HEK293 (cell line): ENCODE measurements at regions not wholly inside any gene's neighbourhood (a gene's known extent, or its start where the extent isn't known, plus 50 kb on each side); places are given as distances from the start of the nearest gene placed in this dataset.

Experiments
- CTCF ChIA-PET: fragments of 350-600 bp; formaldehyde crosslinking; extraction: SDS; loops from one replicate; lab custom pipeline; 2021; ENCODE audit warnings: antibody characterized with exemption; lab: Yijun Ruan, JAX
- POLR2A ChIA-PET: fragments of 300-600 bp; formaldehyde crosslinking; extraction: SDS; loops from one replicate; lab custom pipeline; 2020; ENCODE audit warnings: antibody characterized with exemption, inconsistent platforms; lab: Yijun Ruan, JAX
- H3K27ac ChIP-seq: fragments of 200-500 bp; sonication (Bioruptor generic); 2 replicates; pipeline ENCODE4 v1.5.1; 2014; ENCODE audit warnings: low read depth, low read length, control low read depth, inconsistent platforms; ENCODE audit errors: extremely low read depth
- H3K36me3 ChIP-seq, 2 experiments: fragments of 200-500 bp in 1 of 2; sonication (Bioruptor generic) in 1 of 2; 1 replicate in 1 of 2; 2 replicates in 1 of 2; pipeline ENCODE4 v1.5.1; 2014 to 2017; ENCODE audit warnings: inconsistent platforms in 2 of 2, low read length in 2 of 2; ENCODE audit not compliant: control insufficient read depth in 2 of 2, insufficient read depth in 1 of 2
- H3K4me1 ChIP-seq: fragments of 200-500 bp; sonication (Bioruptor generic); 2 replicates; pipeline ENCODE4 v1.5.1; 2014; ENCODE audit warnings: mild to moderate bottlenecking, low read length, inconsistent platforms; ENCODE audit not compliant: control insufficient read depth, insufficient read depth
- H3K4me3 ChIP-seq: 2 replicates; pipeline ENCODE4 v1.5.1; 2011; ENCODE audit warnings: low read depth, mild to moderate bottlenecking, control low read depth, low read length, moderate library complexity
- H3K9me3 ChIP-seq: fragments of 200-500 bp; sonication (Bioruptor generic); 2 replicates; pipeline ENCODE4 v1.5.1; 2014; ENCODE audit warnings: low read depth, low read length, inconsistent platforms; ENCODE audit not compliant: control insufficient read depth, insufficient read depth
- EGR2 ChIP-seq: fragments of 450-650 bp; formaldehyde crosslinking; IDR thresholded peaks from 2 replicates; pipeline ENCODE4 v1.5.1; 2016; ENCODE audit warnings: low read depth, missing biosample characterization, missing genetic modification characterization
- GFI1B ChIP-seq: fragments of 450-650 bp; formaldehyde crosslinking; IDR thresholded peaks from 2 replicates; pipeline ENCODE4 v1.5.1; 2016; ENCODE audit warnings: missing biosample characterization, missing genetic modification characterization
- GLIS1 ChIP-seq: fragments of 450-650 bp; formaldehyde crosslinking; IDR thresholded peaks from 2 replicates; pipeline ENCODE4 v1.5.1; 2016; ENCODE audit warnings: missing biosample characterization, missing genetic modification characterization
- KLF1 ChIP-seq: fragments of 450-650 bp; formaldehyde crosslinking; IDR thresholded peaks from 2 replicates; pipeline ENCODE4 v1.5.1; 2016; ENCODE audit warnings: missing biosample characterization, missing genetic modification characterization
- MYNN ChIP-seq: fragments of 450-650 bp; formaldehyde crosslinking; IDR thresholded peaks from 2 replicates; pipeline ENCODE4 v1.5.1; 2016; ENCODE audit warnings: missing biosample characterization, missing genetic modification characterization, borderline replicate concordance
- ZFHX2 ChIP-seq: fragments of 450-650 bp; formaldehyde crosslinking; conservative IDR thresholded peaks from 2 replicates; pipeline ENCODE4 v1.5.1; 2016; ENCODE audit warnings: missing biosample characterization, missing genetic modification characterization
- ZFP37 ChIP-seq: fragments of 450-650 bp; formaldehyde crosslinking; IDR thresholded peaks from 2 replicates; pipeline ENCODE4 v1.5.1; 2016; ENCODE audit warnings: missing biosample characterization, missing genetic modification characterization
- ZFP41 ChIP-seq: fragments of 450-650 bp; formaldehyde crosslinking; IDR thresholded peaks from 2 replicates; pipeline ENCODE4 v1.5.1; 2016; ENCODE audit warnings: missing biosample characterization, missing genetic modification characterization, borderline replicate concordance
- ZFP69B ChIP-seq: fragments of 450-650 bp; formaldehyde crosslinking; IDR thresholded peaks from 2 replicates; pipeline ENCODE4 v1.5.1; 2016; ENCODE audit warnings: missing biosample characterization, missing genetic modification characterization
- ZNF114 ChIP-seq: fragments of 450-650 bp; formaldehyde crosslinking; IDR thresholded peaks from 2 replicates; pipeline ENCODE4 v1.5.0; 2017; ENCODE audit warnings: missing biosample characterization, missing genetic modification characterization
- ZNF175 ChIP-seq: fragments of 450-650 bp; formaldehyde crosslinking; IDR thresholded peaks from 2 replicates; pipeline ENCODE4 v1.5.1; 2016; ENCODE audit warnings: missing biosample characterization, missing genetic modification characterization
- ZNF184 ChIP-seq: fragments of 450-650 bp; IDR thresholded peaks from 2 replicates; pipeline ENCODE4 v1.5.1; 2018; ENCODE audit warnings: missing biosample characterization, mild to moderate bottlenecking, missing genetic modification characterization
- ZNF214 ChIP-seq: fragments of 450-650 bp; formaldehyde crosslinking; IDR thresholded peaks from 2 replicates; pipeline ENCODE4 v1.5.1; 2017; ENCODE audit warnings: missing biosample characterization, mild to moderate bottlenecking, missing genetic modification characterization, borderline replicate concordance
- ZNF223 ChIP-seq: fragments of 450-650 bp; formaldehyde crosslinking; IDR thresholded peaks from 2 replicates; pipeline ENCODE4 v1.5.1; 2016; ENCODE audit warnings: missing biosample characterization, missing genetic modification characterization
- ZNF23 ChIP-seq: fragments of 450-650 bp; formaldehyde crosslinking; IDR thresholded peaks from 2 replicates; pipeline ENCODE4 v1.5.1; 2016; ENCODE audit warnings: missing biosample characterization, missing genetic modification characterization, borderline replicate concordance
- ZNF24 ChIP-seq: fragments of 450-650 bp; formaldehyde crosslinking; IDR thresholded peaks from 2 replicates; pipeline ENCODE4 v1.5.1; 2016; ENCODE audit warnings: missing biosample characterization, missing genetic modification characterization
- ZNF366 ChIP-seq: fragments of 450-650 bp; formaldehyde crosslinking; conservative IDR thresholded peaks from 2 replicates; pipeline ENCODE4 v1.5.1; 2016; ENCODE audit warnings: missing biosample characterization, missing genetic modification characterization
- ZNF37A ChIP-seq: fragments of 450-650 bp; IDR thresholded peaks from 2 replicates; pipeline ENCODE4 v1.5.1; 2018; ENCODE audit warnings: missing biosample characterization, missing genetic modification characterization
- ZNF391 ChIP-seq: fragments of 450-650 bp; formaldehyde crosslinking; IDR thresholded peaks from 2 replicates; pipeline ENCODE4 v1.5.1; 2016; ENCODE audit warnings: low read depth, missing biosample characterization, missing genetic modification characterization, borderline replicate concordance
- ZNF629 ChIP-seq: fragments of 450-650 bp; formaldehyde crosslinking; IDR thresholded peaks from 2 replicates; pipeline ENCODE4 v1.5.1; 2017; ENCODE audit warnings: missing biosample characterization, missing genetic modification characterization
- ZNF645 ChIP-seq: fragments of 450-650 bp; formaldehyde crosslinking; IDR thresholded peaks from 2 replicates; pipeline ENCODE4; 2016; ENCODE audit warnings: missing biosample characterization, missing genetic modification characterization
- ZNF658 ChIP-seq: fragments of 450-650 bp; formaldehyde crosslinking; IDR thresholded peaks from 2 replicates; pipeline ENCODE4; 2016; ENCODE audit warnings: missing biosample characterization, missing genetic modification characterization
- ZNF747 ChIP-seq: fragments of 450-650 bp; formaldehyde crosslinking; IDR thresholded peaks from 2 replicates; pipeline ENCODE4 v1.5.1; 2016; ENCODE audit warnings: missing biosample characterization, missing genetic modification characterization
- ZNF792 ChIP-seq: fragments of 450-650 bp; formaldehyde crosslinking; IDR thresholded peaks from 2 replicates; pipeline ENCODE4 v1.5.1; 2016; ENCODE audit warnings: missing biosample characterization, missing genetic modification characterization
- TF ChIP-seq, protein P1 (sequence below): fragments of 450-650 bp; formaldehyde crosslinking; conservative IDR thresholded peaks from 2 replicates; pipeline ENCODE4 v1.5.1; 2016; ENCODE audit warnings: low read depth, missing biosample characterization, missing genetic modification characterization
- TF ChIP-seq, protein P2 (sequence below): fragments of 450-650 bp; formaldehyde crosslinking; IDR thresholded peaks from 2 replicates; pipeline ENCODE4 v1.5.1; 2016; ENCODE audit warnings: missing biosample characterization, missing genetic modification characterization, borderline replicate concordance

DNA sequence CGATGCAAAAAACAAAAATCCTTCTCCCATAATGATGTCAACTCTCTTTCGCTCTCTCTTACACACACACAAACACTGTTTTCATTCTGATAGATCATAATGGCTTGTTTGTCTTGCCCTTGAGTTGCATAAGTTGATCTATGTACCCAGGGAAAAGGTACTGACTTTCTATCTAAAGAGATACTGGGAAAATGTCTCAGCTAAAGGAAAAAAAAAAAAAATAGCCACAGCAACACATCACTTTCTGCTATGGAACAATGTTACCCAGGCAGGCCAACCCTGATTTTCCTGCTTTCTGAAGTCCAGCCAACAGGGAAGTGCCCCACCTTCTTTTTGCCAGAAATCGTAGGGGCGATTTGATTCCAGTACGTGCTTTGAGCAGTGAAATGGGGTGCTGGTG lies 212.6 kb upstream of the ACTBL2 start (continued):
- TF ChIP-seq ZNF114 (tag by site-specific recombination) (no peak), ZNF214 (no peak), ZNF645 (tag by site-specific recombination) (no peak)

DNA sequence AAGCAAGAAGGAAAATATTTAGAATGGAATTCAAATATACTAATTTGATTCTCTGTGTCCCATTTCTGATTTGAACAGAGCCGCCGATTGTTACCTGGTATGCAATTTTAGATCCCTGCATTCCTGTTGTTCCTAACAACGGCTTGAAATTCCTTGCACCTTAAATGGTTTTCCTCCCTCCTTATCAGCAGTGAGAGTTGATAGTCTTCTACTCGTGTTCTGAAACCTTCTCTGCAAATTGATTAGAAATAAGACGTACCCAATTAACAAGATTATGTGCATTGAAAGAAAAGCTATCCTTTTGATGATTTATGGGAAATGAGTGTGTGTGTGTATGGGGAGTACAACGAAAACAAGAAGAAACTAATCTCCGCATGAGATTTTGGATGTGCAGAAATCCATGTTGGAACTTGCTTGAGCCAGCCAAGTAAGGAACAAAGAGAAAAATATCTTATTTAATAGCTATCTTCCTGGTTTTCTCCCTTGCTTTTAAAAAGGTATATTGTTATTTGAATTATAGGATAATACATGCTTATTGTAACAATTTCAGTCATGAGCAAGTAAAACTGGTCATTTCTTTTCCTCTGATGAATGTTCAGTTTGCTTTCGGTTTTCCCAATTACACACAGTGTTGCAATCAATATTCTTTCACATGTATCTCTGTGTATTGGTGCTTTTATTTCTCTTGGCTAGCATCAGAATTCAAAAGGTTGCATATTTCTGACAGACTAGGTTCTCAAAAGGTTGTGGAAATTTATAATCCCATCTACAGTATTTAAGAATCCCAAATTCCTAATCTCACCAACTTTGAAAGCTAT lies 211.1 kb upstream of the ACTBL2 start:
- H3K27ac ChIP-seq: no peak overlapping the region
- no peaks in the 10 kb centered on the region for H3K9me3 ChIP-seq
- ChIA-PET POLR2A (no interaction called here), CTCF (interaction anchor here (0.6 to 1.0 kb wide), 4 partner anchors 12 to 194 kb away, joined by 3 to 5 read pairs (median 4); no protein-coding TSS in a partner anchor)
- no peaks in the 10 kb centered on the region for H3K36me3 ChIP-seq
- no peak overlapping the region for H3K4me3 ChIP-seq
- no peak for TF ChIP-seq ZNF366 (tag by site-specific recombination)
- TF ChIP-seq, protein P1, sequence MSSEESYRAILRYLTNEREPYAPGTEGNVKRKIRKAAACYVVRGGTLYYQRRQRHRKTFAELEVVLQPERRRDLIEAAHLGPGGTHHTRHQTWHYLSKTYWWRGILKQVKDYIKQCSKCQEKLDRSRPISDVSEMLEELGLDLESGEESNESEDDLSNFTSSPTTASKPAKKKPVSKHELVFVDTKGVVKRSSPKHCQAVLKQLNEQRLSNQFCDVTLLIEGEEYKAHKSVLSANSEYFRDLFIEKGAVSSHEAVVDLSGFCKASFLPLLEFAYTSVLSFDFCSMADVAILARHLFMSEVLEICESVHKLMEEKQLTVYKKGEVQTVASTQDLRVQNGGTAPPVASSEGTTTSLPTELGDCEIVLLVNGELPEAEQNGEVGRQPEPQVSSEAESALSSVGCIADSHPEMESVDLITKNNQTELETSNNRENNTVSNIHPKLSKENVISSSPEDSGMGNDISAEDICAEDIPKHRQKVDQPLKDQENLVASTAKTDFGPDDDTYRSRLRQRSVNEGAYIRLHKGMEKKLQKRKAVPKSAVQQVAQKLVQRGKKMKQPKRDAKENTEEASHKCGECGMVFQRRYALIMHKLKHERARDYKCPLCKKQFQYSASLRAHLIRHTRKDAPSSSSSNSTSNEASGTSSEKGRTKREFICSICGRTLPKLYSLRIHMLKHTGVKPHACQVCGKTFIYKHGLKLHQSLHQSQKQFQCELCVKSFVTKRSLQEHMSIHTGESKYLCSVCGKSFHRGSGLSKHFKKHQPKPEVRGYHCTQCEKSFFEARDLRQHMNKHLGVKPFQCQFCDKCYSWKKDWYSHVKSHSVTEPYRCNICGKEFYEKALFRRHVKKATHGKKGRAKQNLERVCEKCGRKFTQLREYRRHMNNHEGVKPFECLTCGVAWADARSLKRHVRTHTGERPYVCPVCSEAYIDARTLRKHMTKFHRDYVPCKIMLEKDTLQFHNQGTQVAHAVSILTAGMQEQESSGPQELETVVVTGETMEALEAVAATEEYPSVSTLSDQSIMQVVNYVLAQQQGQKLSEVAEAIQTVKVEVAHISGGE (tag by site-specific recombination): no peak
- no peak for TF ChIP-seq ZNF792 (tag by site-specific recombination)
- TF ChIP-seq ZFP37 (tag by site-specific recombination): 0 out of 2 replicates have a peak, but pooled peaks have one; percentile 5
- no peak for TF ChIP-seq ZNF184 (tag by site-specific recombination)
- TF ChIP-seq ZNF629 (tag by site-specific recombination): no peak
- no peak for TF ChIP-seq ZNF747 (tag by site-specific recombination)
- TF ChIP-seq ZNF658 (tag by site-specific recombination): no peak
- 0 out of 2 replicates have a peak, but pooled peaks cover 4% of the 10 kb centered on the region for H3K4me1 ChIP-seq

DNA sequence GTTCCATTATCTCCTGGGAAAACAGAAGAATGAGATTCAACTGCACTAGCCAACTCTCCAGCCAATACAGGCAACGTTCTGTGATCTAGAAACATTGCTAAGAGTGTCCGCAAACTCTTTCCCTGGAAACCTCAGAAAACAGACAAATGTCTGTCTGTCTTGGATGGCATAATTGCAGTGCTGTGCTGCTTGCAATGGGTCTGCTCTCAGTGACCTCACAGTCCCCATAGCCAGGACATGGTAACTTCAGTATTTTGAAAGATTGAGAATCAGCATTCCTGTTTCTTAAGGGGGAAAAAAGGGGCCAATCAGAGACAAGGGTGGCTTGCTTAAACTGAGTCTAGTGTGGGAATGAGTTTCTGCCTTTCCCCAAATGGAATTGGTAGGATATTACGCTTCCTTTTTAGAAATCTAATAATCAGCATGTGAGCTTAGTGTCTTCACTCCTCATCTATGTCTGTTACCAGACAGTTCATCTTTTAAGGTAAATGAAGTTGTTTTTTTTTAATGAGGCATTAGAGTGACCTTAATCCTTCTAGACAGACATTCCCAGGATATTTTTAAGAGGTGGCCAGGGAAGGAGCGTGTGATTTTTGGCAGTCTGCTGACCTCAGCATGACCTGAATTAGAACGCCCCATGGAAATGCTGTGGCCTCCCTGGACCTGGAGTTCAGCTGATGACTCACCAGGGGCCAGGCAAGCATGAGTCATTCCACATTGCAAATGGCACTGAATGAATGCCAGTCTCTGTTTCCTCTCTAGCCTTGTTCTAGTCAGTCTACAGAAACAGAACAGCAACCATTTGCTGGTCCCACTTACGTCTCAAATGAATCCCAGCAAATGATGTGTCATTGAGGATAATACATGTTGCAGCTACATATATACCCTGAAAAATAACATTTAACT lies 210.2 kb upstream of the ACTBL2 start:
- Histone ChIP-seq H3K4me3 (no peak overlapping the region), H3K9me3 (no peaks in the 10 kb centered on the region), H3K27ac (no peak overlapping the region; the same call in 1 of the 2 replicates), H3K4me1 (0 out of 2 replicates have a peak, but pooled peaks cover 4% of the 10 kb centered on the region), H3K36me3 (no peaks in the 10 kb centered on the region)
- ChIA-PET POLR2A (no interaction called here), CTCF (interaction anchor here (0.6 to 0.9 kb wide), 3 partner anchors 12 to 193 kb away, joined by 3 to 4 read pairs (median 3); no protein-coding TSS in a partner anchor)
- TF ChIP-seq MYNN (tag by site-specific recombination) (no peak), ZNF175 (tag by site-specific recombination) (no peak), ZNF24 (tag by site-specific recombination) (peak; percentile 80), ZNF23 (tag by site-specific recombination) (no peak), EGR2 (tag by site-specific recombination) (no peak), GLIS1 (tag by site-specific recombination) (peak; percentile 58), ZNF37A (tag by site-specific recombination) (no peak), KLF1 (tag by site-specific recombination) (no peak), ZNF223 (tag by site-specific recombination) (no peak), ZNF391 (tag by site-specific recombination) (no peak), ZFP41 (tag by site-specific recombination) (no peak), ZFHX2 (tag by site-specific recombination) (no peak), ZNF184 (tag by site-specific recombination) (peak; percentile 81; the same call in 1 of the 2 replicates), GFI1B (tag by site-specific recombination) (no peak), ZFP69B (tag by site-specific recombination) (peak; percentile 51; the same call in 1 of the 2 replicates)
- TF ChIP-seq, protein P2, sequence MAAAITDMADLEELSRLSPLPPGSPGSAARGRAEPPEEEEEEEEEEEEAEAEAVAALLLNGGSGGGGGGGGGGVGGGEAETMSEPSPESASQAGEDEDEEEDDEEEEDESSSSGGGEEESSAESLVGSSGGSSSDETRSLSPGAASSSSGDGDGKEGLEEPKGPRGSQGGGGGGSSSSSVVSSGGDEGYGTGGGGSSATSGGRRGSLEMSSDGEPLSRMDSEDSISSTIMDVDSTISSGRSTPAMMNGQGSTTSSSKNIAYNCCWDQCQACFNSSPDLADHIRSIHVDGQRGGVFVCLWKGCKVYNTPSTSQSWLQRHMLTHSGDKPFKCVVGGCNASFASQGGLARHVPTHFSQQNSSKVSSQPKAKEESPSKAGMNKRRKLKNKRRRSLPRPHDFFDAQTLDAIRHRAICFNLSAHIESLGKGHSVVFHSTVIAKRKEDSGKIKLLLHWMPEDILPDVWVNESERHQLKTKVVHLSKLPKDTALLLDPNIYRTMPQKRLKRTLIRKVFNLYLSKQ (tag by site-specific recombination): no peak
